Activated naive CD4-positive, alpha-beta T cell treated with anti-CD3 and anti-CD28 coated beads, Interleukin-2, amount 50 U/mL, for 72 hours (primary cell): ENCODE measurements at regions not wholly inside any gene's neighbourhood (a gene's known extent, or its start where the extent isn't known, plus 50 kb on each side); places are given as distances from the start of the nearest gene placed in this dataset.
A peak's percentile ranks its signal among the peaks of the same experiment; 100 is the strongest.
"Not testable (repeated sequence)": the region's sequence is repeated elsewhere in the genome, so short reads cannot be mapped to it uniquely, and the experiment has no call there.

Source experiments
- ATAC-seq, 2 donors: fragments of 150-1000 bp; cut with Tn5 transposase; 2 replicates each; pipeline ENCODE4 v1.10.0; 2021; ENCODE audit warnings: mild to moderate bottlenecking in 2 of 2, moderate library complexity in 2 of 2
- DNase-seq, 2 donors: peaks; one replicate each; pipeline ENCODE4 v3.0.0; 2021 to 2022; ENCODE audit warnings: low spot score in 2 of 2
- H3K27ac Mint-ChIP-seq, 2 donors: one replicate each; pipeline ENCODE4 v1.8.0; 2022; ENCODE audit warnings: mild to moderate bottlenecking in 2 of 2, mixed read lengths in 2 of 2
- H3K36me3 Mint-ChIP-seq, 2 donors: one replicate each; pipeline ENCODE4 v1.8.0; 2022; ENCODE audit warnings: mixed read lengths in 2 of 2
- H3K9me3 Mint-ChIP-seq, 2 donors: one replicate each; pipeline ENCODE4 v1.8.0; 2022; ENCODE audit warnings: mixed read lengths in 2 of 2

DNA sequence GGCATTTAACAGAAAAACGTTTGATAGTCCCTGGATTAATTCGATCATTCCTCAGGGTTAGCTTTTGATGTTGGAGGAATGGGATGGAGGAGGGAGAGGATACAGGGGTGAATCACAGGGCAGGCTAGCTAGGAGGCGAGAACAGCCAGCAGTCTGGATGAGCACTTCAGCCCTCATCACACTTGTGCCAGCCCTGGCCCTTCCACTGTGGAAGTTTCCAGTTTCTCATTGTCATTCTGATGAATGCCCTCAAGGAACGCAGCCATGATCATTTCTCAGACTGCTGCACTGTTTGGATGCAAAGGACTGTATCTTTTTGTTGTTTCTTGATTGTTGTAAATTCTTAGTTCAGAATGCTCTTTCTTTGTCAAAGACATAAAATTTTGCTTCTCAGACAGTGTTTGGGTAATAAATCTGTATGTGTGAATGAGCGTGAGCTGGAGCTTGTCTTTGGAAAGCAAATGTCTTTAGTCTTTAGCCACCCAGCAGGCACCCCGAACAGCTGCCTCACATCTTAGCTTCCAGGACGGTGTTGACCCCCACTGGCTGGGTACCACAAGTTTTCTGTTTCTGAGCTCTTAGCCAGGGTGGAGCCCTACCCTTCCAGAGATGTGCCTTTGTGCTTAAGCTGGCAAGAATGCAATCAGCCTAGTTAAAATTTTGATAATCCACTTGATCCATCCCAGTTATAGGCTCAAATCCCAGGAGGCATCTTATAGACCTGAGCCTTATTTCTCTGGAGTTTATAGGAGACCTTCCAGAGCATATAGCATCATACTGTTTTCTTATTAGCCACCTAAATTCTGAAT, 121.1 kb downstream of the PDCD6IP start:
- ATAC-seq = no peak
- DNase-seq = no peak
- H3K9me3 Mint-ChIP-seq = no peaks in the 10 kb centered on the region
- no peak overlapping the region for H3K27ac Mint-ChIP-seq
- H3K36me3 Mint-ChIP-seq = no peaks in the 10 kb centered on the region

DNA sequence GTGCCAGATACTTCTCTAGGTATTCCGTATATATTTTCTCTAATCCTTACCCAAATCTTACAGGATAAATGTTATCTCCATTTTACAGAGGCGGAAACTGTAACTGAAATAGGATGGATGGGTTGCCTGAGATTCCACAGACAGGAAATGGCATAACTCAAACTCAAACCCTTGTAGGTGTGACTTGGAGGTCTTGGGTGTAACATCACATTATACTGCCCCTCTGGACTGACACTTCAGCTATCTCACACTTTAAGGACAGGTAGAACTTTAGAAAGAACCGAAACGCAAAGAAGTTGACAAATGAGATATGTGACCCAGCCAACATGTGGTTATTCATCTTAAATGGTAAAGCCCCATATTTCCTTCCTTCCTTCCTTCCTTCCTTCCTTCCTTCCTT, 122.1 kb downstream of the PDCD6IP start:
- ATAC-seq = no peak
- no peaks in the 10 kb centered on the region for H3K36me3 Mint-ChIP-seq
- H3K9me3 Mint-ChIP-seq = no peaks in the 10 kb centered on the region
- DNase-seq = no peak
- H3K27ac Mint-ChIP-seq = no peak overlapping the region

DNA sequence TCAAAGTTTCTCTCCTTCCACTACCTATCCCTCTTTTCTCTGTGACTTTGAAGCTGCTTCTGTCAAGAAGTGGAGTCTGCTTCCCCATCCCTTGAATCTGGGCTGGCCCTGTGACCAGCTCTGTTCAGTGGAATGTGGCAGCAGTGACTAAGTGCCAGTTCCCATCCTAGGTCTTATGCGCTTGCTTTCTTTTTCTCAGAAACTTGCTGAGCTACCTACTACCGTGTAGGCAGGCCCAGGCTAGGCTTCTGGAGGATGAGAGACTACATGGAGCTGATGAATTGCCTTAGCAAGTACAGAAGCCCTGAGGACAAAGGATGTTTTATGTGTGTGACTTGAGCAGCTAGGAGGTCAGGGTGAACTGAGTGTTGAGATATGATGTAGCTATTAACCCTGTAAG, 123.2 kb downstream of the PDCD6IP start:
- no peaks in the 10 kb centered on the region for H3K9me3 Mint-ChIP-seq
- no peak for ATAC-seq
- no peaks in the 10 kb centered on the region for H3K36me3 Mint-ChIP-seq
- no peak overlapping the region for H3K27ac Mint-ChIP-seq
- no peak for DNase-seq

DNA sequence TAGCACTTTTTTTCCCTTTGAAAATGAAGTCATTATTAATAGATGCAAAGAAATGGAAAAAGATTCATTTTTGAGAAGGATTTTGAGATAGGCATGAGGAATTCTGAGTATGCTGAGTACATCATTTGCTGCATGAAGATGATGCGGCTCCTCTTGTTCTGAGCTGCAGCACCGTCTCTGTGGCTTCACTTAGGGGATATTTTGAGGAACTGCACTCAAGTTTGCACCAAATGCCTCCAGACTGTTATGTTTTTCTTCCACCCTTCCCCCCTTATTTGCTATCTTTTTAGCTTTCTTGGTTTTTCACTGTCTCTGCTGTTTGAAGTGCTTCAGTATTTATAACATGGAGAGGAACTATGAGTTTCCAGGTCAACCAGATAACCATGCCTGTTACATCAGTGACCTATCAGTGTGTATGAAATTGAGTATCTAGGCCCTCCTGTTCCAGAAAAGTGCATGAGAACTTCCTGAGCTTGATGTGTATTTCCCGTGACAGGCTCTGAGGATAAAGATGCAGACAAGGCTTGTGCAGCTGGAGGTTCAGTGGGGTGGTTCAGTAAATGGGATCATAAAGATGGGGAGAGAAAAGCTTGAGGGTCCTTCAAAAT, 128.7 kb downstream of the PDCD6IP start:
- no peak overlapping the region for H3K27ac Mint-ChIP-seq
- no peaks in the 10 kb centered on the region for H3K9me3 Mint-ChIP-seq
- H3K36me3 Mint-ChIP-seq = no peaks in the 10 kb centered on the region
- ATAC-seq (no peak), DNase-seq (no peak)

DNA sequence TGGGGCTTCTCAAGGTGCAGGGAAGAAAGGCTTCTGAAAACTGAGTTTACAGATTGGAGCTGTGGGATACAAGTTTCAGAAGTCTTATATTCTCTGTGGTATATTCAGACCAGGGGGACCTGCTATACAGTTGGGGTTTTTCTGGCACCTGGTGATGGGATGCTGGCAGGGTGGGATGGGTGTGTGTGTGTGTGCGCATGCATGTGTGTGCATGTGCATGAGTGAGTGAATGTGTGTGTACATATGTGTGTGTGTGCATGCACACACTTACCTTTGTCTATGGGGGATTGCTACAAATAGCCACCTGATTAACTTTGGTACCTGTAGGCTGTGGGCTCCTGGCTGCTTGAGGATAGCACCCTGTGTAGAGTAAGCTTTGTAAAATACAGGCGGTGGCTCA, 131.4 kb downstream of the PDCD6IP start:
- no peak for DNase-seq
- ATAC-seq = no peak
- no peak overlapping the region for H3K27ac Mint-ChIP-seq
- H3K36me3 Mint-ChIP-seq = no peaks in the 10 kb centered on the region
- no peaks in the 10 kb centered on the region for H3K9me3 Mint-ChIP-seq

DNA sequence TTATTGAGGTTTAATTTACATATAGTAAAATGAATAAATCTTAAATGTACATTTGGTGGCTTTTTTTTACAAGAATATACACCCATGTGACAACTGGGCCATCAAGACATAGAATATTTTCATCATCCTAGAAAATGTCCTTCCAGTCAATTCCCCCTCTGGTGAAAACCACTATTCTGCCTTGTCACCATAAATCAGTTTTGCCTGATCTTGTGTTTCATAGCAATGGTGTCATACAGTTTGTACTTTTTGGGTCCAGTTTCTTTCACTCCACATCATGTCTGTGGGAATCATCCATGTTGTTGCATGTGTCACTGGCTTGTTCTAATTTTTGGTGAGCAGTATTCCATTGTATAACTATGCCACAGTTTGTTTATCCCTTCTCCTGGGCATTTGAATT, 133.1 kb downstream of the PDCD6IP start:
- Mint-ChIP-seq H3K27ac (no peak overlapping the region), H3K36me3 (no peaks in the 10 kb centered on the region), H3K9me3 (peaks cover 0 to 6% of the 10 kb centered on the region in 2 donors)
- ATAC-seq = no peak
- DNase-seq = no peak

DNA sequence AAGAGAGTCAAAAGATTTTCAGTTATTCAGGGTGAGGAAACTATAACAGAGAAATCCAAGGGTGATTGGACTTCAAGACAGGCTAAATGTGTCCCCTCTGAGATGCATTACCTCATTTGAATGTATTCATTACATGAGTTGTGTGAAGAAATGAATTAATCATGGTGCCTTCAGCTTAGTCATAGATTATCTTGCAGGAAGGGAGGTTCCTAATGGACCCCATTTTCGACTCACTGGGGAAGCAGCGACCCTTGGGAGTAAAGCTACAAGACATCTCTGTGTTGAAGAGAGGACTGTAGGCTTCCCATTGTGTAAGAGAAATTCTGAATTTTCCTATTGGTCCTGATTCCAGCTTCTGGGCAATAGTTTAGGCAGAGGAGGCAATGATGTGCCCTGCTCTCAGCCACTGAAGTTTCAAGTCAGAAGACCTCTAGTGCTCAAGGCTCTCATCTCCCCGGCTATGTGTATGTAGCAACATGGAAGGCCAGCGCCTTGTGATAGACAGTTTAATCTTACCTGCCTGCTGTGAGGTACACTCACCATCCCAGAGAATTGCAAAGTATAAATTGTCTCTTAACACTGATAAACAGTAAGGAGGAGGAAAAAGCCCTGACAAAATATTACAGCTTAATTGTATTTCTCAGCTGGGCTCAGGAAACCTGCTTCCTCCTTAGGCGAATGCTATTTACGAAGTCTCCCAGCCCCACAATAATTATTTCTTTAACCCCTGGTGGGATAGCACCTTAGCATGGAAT, 133.8 kb downstream of the PDCD6IP start:
- no peak overlapping the region for H3K27ac Mint-ChIP-seq
- ATAC-seq = no peak
- no peaks in the 10 kb centered on the region for H3K36me3 Mint-ChIP-seq

DNA sequence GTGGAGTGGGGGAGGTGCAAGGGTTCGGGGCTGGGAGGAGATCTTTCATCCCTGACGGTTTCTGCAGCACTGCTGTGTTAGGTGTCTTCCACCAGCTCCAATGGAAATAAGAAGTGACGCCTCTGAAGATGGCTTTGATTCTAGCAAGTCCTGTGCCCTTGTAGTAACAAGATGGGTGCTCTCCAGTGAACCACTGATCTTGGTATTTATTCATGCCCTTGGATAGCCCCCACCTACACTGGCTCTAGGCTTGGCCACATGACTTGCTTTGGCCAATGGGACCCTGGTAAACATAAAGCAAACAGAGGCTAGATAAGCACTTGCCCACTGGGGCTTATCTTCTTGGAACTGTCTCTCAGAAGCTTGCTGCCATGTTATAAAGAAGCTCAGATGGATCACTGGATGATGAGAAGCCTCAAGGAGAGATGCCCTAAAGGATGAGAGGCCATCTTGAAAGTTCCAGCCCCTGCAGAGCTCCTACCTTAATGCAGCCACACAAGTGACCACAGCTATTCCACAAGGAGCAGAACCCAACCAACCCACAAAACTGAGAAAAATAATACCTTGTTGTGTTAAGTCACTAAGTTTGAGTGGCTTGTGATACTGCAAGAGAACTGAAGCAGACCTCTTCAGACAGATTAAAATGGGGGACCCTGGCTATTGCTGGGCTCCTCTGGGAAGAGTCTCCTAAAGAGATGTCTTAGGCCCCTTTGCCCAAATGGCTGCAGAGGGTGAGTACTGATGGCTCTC, 137.9 kb downstream of the PDCD6IP start:
- Mint-ChIP-seq H3K27ac (no peak overlapping the region), H3K36me3 (no peaks in the 10 kb centered on the region), H3K9me3 (peaks cover 0 to 6% of the 10 kb centered on the region in 2 donors)
- ATAC-seq (no peak), DNase-seq (no peak)

More for the DNA sequence above, 133.8 kb downstream of the PDCD6IP start:
- peaks cover 0 to 6% of the 10 kb centered on the region in 2 donors for H3K9me3 Mint-ChIP-seq
- DNase-seq = no peak

DNA sequence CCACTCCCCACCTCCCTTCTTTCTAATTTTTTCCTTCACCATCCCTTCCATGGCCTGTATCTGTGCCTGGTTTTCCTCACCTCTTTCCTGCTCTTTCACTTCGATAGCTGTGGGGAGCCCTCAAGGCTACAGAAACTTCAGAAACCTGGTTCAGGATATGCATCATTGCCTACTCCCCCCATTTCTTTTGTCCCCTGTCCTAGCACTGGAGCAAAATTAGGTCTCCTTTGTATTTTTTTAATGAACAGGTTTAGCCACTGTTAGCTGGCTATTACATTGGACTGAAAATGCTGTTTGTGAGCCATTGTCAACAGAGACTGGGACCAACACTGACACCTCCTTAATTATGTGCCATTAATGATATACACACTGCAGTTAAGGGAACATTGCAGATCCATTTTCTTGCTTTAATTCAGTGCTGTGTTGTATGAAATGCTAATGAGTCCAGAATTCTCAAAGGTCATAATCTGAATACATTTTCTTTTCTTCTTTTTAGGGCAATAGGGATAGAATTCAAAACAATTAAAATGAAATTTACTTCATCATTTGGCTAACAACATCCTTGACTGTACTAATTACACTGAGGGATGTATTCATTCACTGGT, 138.6 kb downstream of the PDCD6IP start:
- Mint-ChIP-seq H3K9me3 (peaks cover 0 to 6% of the 10 kb centered on the region in 2 donors), H3K27ac (peak overlapping the region in 1 of 2 donors; percentile 51), H3K36me3 (no peaks in the 10 kb centered on the region)
- ATAC-seq (no peak), DNase-seq (no peak)

DNA sequence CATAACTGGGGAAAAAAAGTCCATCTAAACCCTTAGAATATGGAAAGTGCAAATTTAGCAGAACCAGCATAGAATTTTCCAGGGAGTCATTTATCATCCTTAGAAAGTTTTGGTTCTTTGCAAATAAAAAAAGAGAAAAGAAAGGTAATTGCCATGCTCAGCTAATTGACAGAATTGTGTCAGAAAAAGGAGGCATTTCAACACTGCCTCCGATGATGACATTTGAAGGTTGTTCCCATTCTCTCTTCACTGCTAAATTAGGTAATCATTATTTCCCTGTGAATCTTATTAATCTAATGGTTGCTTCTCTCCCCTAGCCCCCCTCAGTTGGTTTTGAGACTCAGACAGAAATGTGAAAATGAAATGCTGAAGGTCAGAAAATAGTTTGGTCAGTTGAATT, 139.2 kb downstream of the PDCD6IP start:
- Mint-ChIP-seq H3K36me3 (no peaks in the 10 kb centered on the region), H3K9me3 (peaks cover 0 to 6% of the 10 kb centered on the region in 2 donors), H3K27ac (no peak overlapping the region)
- ATAC-seq (no peak), DNase-seq (no peak)

DNA sequence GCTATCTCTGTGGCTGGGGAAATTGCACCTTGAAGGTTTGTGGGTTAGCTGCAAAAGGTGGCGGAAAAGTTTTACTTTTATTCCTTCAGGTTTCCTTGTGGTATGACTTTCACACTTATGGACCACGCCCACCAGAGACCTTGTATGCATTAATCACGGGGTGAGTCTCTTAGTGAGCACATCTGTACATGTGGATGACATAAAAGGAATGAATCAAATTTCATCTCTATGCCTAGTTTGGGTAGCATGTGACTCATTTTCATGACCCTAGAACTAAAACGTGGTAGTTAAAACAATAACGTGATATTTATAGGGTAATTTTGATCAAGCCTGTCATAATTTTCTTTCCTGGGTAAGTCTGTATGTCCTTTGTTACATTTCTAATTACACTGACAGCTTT, 141.7 kb downstream of the PDCD6IP start:
- H3K27ac Mint-ChIP-seq = no peak overlapping the region
- H3K36me3 Mint-ChIP-seq = no peaks in the 10 kb centered on the region
- H3K9me3 Mint-ChIP-seq = peaks cover 0 to 6% of the 10 kb centered on the region in 2 donors
- DNase-seq (no peak), ATAC-seq (peak; percentile 57 to 69)

DNA sequence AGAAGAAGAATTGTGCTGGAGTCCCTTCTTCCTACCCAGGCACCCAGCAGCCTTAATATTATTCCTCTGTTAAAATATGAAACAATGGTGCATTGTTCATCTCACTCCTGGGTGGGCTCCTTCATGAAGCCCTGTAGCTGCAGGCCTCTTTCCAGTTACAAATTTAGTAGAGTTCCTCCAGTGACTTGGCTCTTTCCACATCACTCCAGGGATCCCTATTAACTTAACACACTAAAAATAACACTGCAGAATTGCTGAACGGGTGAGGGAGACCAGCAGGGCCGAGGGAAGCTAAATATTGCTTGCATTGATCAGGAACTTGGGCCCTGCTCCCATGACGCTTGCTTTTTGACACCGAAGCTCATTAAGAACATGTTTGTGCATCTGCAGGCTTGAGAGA, 142.3 kb downstream of the PDCD6IP start:
- peaks cover 0 to under 1% of the 10 kb centered on the region in 2 donors for H3K9me3 Mint-ChIP-seq
- ATAC-seq = no peak
- no peak for DNase-seq
- no peaks in the 10 kb centered on the region for H3K36me3 Mint-ChIP-seq
- H3K27ac Mint-ChIP-seq = no peak overlapping the region

DNA sequence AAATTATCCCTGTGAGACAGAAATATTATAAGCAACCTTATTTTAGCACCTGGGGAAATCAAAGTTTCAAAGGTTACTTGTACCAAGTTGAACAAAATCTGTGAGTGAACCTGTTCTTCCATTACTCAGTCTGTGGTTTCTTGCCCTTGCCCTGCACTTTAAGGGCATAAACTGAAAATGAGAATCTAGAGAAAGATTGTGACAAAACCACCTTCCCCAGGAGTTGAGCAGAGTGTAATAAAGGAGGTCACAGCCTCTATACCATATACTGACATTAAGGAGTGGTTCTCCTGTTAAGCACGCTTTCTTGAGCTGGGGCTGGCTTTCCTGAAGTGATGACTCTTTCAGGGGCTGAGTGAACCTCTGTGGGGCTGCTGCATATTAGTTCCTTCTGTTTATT, 143.4 kb downstream of the PDCD6IP start:
- ATAC-seq (peak; percentile 85 to 90), DNase-seq (no peak)
- Mint-ChIP-seq H3K9me3 (no peaks in the 10 kb centered on the region), H3K27ac (no peak overlapping the region), H3K36me3 (no peaks in the 10 kb centered on the region)

DNA sequence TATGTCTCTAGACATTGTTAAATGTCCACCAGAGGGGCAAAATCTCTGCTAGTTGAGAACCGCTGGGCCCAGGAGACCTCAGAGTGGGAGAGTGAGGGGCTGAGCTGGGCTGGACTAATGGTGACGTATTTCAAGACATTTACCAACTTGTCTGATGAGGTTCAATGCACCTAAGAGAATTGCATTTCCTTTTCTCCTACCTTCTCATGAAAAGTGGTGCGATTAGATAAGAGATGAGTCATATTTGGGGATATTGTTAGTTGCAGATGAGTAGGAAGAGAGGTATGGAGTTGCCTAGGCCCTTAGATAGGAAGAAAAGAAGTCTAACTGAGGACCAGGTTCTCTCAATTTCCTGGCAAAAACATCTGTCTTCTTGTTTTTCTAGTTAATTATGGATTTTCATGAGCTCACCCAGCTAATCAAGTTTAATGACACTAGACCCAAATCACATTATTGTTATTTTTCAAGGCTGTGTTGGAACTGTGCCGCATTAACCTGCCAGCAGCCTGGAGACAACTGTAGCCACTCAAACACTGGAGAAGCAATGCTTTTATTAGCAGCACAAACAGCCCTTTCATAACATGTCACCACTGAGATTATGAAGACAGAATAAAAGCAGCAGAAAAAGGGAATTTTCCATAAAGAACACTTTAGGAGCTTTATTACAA, 144.2 kb downstream of the PDCD6IP start:
- peak in 1 of 2 donors; percentile 11 for ATAC-seq
- no peaks in the 10 kb centered on the region for H3K36me3 Mint-ChIP-seq
- H3K27ac Mint-ChIP-seq = no peak overlapping the region
- no peaks in the 10 kb centered on the region for H3K9me3 Mint-ChIP-seq
- DNase-seq = no peak

DNA sequence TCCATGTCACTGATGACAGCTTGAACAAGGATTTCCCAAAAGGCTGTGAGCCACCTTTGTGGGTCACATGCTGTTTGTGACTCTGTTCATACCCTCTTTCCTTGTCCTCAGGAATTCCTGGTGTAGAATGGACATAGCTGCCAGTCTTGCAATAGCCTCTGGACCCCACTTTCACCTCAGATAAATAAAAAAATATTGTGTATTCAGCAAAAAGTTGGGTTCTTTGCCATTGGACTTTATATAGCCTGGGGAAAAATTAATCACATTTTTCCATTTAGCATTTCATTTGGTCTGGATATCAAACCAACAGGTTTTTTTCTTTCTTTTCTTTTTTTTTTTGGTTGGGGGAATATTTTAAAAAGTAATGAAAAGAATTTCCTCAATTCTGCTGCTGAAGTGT, 144.8 kb downstream of the PDCD6IP start:
- Mint-ChIP-seq H3K9me3 (no peaks in the 10 kb centered on the region), H3K27ac (no peak overlapping the region), H3K36me3 (no peaks in the 10 kb centered on the region)
- ATAC-seq = no peak
- no peak for DNase-seq

DNA sequence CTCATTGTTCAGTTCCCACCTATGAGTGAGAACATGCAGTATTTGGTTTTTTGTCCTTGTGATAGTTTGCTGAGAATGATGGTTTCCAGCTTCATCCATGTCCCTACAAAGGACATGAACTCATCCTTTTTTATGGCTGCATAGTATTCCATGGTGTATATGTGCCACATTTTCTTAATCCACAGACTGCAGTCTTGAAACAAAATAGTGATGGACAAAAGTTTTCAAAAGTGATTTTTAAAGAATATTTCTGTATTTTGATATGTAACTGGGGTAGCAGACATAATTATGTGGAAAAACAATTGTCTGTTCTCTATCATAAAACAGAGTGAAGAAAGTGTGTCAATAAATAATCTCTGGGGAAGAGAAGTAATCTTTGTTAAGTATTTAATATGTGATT, 148.2 kb downstream of the PDCD6IP start:
- not testable (repeated sequence) for H3K27ac Mint-ChIP-seq, H3K9me3 Mint-ChIP-seq, ATAC-seq, H3K36me3 Mint-ChIP-seq, DNase-seq
